ENCODE measurements at regions not wholly inside any gene's neighbourhood (a gene's known extent, or its start where the extent isn't known, plus 50 kb on each side); places are given as distances from the start of the nearest gene placed in this dataset.

- intact Hi-C loops (cut with DNase I), result no loop called here
- H3K4me3 ChIP-seq, result no peak overlapping the region
- H3K9me3 ChIP-seq, result peaks cover 0 to 16% (median 0%) of the 10 kb centered on the region in 3 donors
- peaks cover 0 to 10% (median 0%) of the 10 kb centered on the region in 3 donors for H3K4me1 ChIP-seq
- no peak for DNase-seq
- TF ChIP-seq POLR2A (IDR thresholded peaks at IDR 0.05), result no peak
- TF ChIP-seq CTCF (IDR thresholded peaks at IDR 0.05), result no peak
- no peak overlapping the region for H3K27ac ChIP-seq
- H3K27me3 ChIP-seq, result no peaks in the 10 kb centered on the region
- no peaks in the 10 kb centered on the region for H3K36me3 ChIP-seq
Measured at GRCh38 chr12:94039199-94039840, 109.1 kb upstream of the PLXNC1 start.

- H3K4me3 ChIP-seq, result no peak overlapping the region
- TF ChIP-seq CTCF (IDR thresholded peaks at IDR 0.05) (no peak), POLR2A (IDR thresholded peaks at IDR 0.05) (no peak)
- peaks cover 0 to 16% (median 0%) of the 10 kb centered on the region in 3 donors for H3K9me3 ChIP-seq
- DNase-seq, result no peak
- no peak overlapping the region for H3K27ac ChIP-seq
- no peaks in the 10 kb centered on the region for H3K36me3 ChIP-seq
- H3K27me3 ChIP-seq, result no peaks in the 10 kb centered on the region
- H3K4me1 ChIP-seq, result peaks cover 0 to 10% (median 0%) of the 10 kb centered on the region in 3 donors
- 68 to 80% methylated on average over 5 of the region's 5 CpGs for WGBS, 2 donors
- intact Hi-C loops (cut with DNase I), result no loop called here
Measured at GRCh38 chr12:94039914-94040313, 108.5 kb upstream of the PLXNC1 start.

- TF ChIP-seq POLR2A (IDR thresholded peaks at IDR 0.05), result no peak
- no peak for TF ChIP-seq CTCF (IDR thresholded peaks at IDR 0.05)
- Histone ChIP-seq H3K27ac (no peak overlapping the region), H3K4me3 (no peak overlapping the region), H3K4me1 (peaks cover 0 to 19% (median 0%) of the 10 kb centered on the region in 3 donors), H3K27me3 (no peaks in the 10 kb centered on the region), H3K36me3 (no peaks in the 10 kb centered on the region), H3K9me3 (peaks cover 0 to 16% (median 0%) of the 10 kb centered on the region in 3 donors)
- intact Hi-C loops (cut with DNase I), result no loop called here
- 42 to 56% methylated on average over 3 of the region's 3 CpGs for WGBS, 2 donors
- no peak for DNase-seq
Measured at GRCh38 chr12:94041850-94042249, 106.5 kb upstream of the PLXNC1 start.

- Histone ChIP-seq H3K27me3 (no peaks in the 10 kb centered on the region), H3K4me3 (no peak overlapping the region), H3K9me3 (peaks cover 0 to 16% (median 0%) of the 10 kb centered on the region in 3 donors), H3K4me1 (peaks cover 0 to 24% (median 4%) of the 10 kb centered on the region in 3 donors), H3K36me3 (no peaks in the 10 kb centered on the region), H3K27ac (peak overlapping the region in 1 of 4 donors; percentile 30)
- TF ChIP-seq CTCF (IDR thresholded peaks at IDR 0.05), result no peak
- no peak for TF ChIP-seq POLR2A (IDR thresholded peaks at IDR 0.05)
- intact Hi-C loops (cut with DNase I), result no loop called here
- WGBS, 2 donors, result 64 to 85% methylated on average over 4 of the region's 4 CpGs
- DNase-seq, result no peak
Measured at GRCh38 chr12:94042321-94042720, 106.1 kb upstream of the PLXNC1 start.

- Histone ChIP-seq H3K9me3 (no peaks in the 10 kb centered on the region), H3K27me3 (no peaks in the 10 kb centered on the region), H3K36me3 (no peaks in the 10 kb centered on the region), H3K27ac (peak overlapping the region in 3 of 4 donors; percentile 16 to 34 (median 33)), H3K4me3 (no peak overlapping the region), H3K4me1 (peaks cover 0 to 35% (median 10%) of the 10 kb centered on the region in 3 donors)
- no peak for DNase-seq
- no peak for TF ChIP-seq POLR2A (IDR thresholded peaks at IDR 0.05)
- 45 to 46% methylated on average over 5 to 7 of the region's 7 CpGs for WGBS, 2 donors
- intact Hi-C loops (cut with DNase I), result no loop called here
Measured at GRCh38 chr12:94046626-94047410, 101.6 kb upstream of the PLXNC1 start.

Data from esophagus squamous epithelium (tissue), 5 donors.